Loucy (cell line): ENCODE measurements at regions not wholly inside any gene's neighbourhood (a gene's known extent, or its start where the extent isn't known, plus 50 kb on each side); places are given as distances from the start of the nearest gene placed in this dataset.
"Not testable (repeated sequence)": the region's sequence is repeated elsewhere in the genome, so short reads cannot be mapped to it uniquely, and the experiment has no call there.

Experiments used
- EZH2phosphoT487 ChIP-seq: fragments of 200-600 bp; IDR thresholded peaks from 2 replicates; pipeline ENCODE4 v1.6.1; 2018; ENCODE audit warnings: antibody characterized with exemption, mild to moderate bottlenecking, moderate library complexity, borderline replicate concordance
- TF ChIP-seq, protein P1 (sequence below): fragments of 200-600 bp; sonication (generic); conservative IDR thresholded peaks from 2 replicates; pipeline ENCODE4 v1.5.1; 2014; ENCODE audit warnings: mild to moderate bottlenecking, antibody characterized with exemption, low read length

- TF ChIP-seq, protein P1, sequence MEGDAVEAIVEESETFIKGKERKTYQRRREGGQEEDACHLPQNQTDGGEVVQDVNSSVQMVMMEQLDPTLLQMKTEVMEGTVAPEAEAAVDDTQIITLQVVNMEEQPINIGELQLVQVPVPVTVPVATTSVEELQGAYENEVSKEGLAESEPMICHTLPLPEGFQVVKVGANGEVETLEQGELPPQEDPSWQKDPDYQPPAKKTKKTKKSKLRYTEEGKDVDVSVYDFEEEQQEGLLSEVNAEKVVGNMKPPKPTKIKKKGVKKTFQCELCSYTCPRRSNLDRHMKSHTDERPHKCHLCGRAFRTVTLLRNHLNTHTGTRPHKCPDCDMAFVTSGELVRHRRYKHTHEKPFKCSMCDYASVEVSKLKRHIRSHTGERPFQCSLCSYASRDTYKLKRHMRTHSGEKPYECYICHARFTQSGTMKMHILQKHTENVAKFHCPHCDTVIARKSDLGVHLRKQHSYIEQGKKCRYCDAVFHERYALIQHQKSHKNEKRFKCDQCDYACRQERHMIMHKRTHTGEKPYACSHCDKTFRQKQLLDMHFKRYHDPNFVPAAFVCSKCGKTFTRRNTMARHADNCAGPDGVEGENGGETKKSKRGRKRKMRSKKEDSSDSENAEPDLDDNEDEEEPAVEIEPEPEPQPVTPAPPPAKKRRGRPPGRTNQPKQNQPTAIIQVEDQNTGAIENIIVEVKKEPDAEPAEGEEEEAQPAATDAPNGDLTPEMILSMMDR: not testable (repeated sequence)
- TF ChIP-seq EZH2phosphoT487: not testable (repeated sequence)
Observed at GRCh38 chr6:27014053-27014452, 233.4 kb upstream of the PRSS16 start.
